Activated naive CD8-positive, alpha-beta T cell (primary cell): ENCODE measurements at regions not wholly inside any gene's neighbourhood (a gene's known extent, or its start where the extent isn't known, plus 50 kb on each side); places are given as distances from the start of the nearest gene placed in this dataset.
"Not testable (repeated sequence)": the region's sequence is repeated elsewhere in the genome, so short reads cannot be mapped to it uniquely, and the experiment has no call there.

Experiments used
- H3K27ac Mint-ChIP-seq: one replicate; pipeline ENCODE4 v1.8.0; 2021; ENCODE audit warnings: mixed read lengths
- H3K27me3 Mint-ChIP-seq: one replicate; pipeline ENCODE4 v1.8.0; 2021; ENCODE audit warnings: mixed read lengths
- H3K36me3 Mint-ChIP-seq: one replicate; pipeline ENCODE4 v1.8.0; 2021; ENCODE audit warnings: mixed read lengths
- H3K4me1 Mint-ChIP-seq: one replicate; pipeline ENCODE4 v1.8.0; 2021; ENCODE audit warnings: low read depth, mixed read lengths
- H3K4me3 Mint-ChIP-seq: one replicate; pipeline ENCODE4 v1.8.0; 2021; ENCODE audit warnings: mild to moderate bottlenecking, mixed read lengths
- H3K9me3 Mint-ChIP-seq: one replicate; pipeline ENCODE4 v1.8.0; 2021; ENCODE audit warnings: low read depth, mixed read lengths

GRCh38 chr18:14606546-14606945 is 63.1 kb upstream of the POTEC start:
- H3K9me3 Mint-ChIP-seq, H3K36me3 Mint-ChIP-seq, H3K27me3 Mint-ChIP-seq: not testable (repeated sequence)
- H3K4me1 Mint-ChIP-seq, result peaks cover 33% of the 10 kb centered on the region
- H3K27ac Mint-ChIP-seq, result peak overlapping the region; percentile 68
- peak overlapping the region; percentile 14 for H3K4me3 Mint-ChIP-seq

GRCh38 chr18:14607360-14607759 is 64.0 kb upstream of the POTEC start:
- H3K9me3 Mint-ChIP-seq, H3K27me3 Mint-ChIP-seq, H3K36me3 Mint-ChIP-seq: not testable (repeated sequence)
- H3K4me3 Mint-ChIP-seq, result peak overlapping the region; percentile 14
- H3K27ac Mint-ChIP-seq, result peak overlapping the region; percentile 68
- H3K4me1 Mint-ChIP-seq, result peaks cover 37% of the 10 kb centered on the region

- H3K27ac Mint-ChIP-seq, result peak overlapping the region; percentile 41
- H3K36me3 Mint-ChIP-seq, H3K9me3 Mint-ChIP-seq, H3K27me3 Mint-ChIP-seq: not testable (repeated sequence)
- peaks cover 27% of the 10 kb centered on the region for H3K4me1 Mint-ChIP-seq
- peak overlapping the region; percentile 44 for H3K4me3 Mint-ChIP-seq
Observed at GRCh38 chr18:14612422-14612821, 69.0 kb upstream of the POTEC start.

GRCh38 chr18:14614485-14614884 is 71.1 kb upstream of the POTEC start:
- not testable (repeated sequence) for H3K27ac Mint-ChIP-seq, H3K27me3 Mint-ChIP-seq, H3K4me3 Mint-ChIP-seq, H3K36me3 Mint-ChIP-seq, H3K9me3 Mint-ChIP-seq
- peaks cover 21% of the 10 kb centered on the region for H3K4me1 Mint-ChIP-seq

DNA sequence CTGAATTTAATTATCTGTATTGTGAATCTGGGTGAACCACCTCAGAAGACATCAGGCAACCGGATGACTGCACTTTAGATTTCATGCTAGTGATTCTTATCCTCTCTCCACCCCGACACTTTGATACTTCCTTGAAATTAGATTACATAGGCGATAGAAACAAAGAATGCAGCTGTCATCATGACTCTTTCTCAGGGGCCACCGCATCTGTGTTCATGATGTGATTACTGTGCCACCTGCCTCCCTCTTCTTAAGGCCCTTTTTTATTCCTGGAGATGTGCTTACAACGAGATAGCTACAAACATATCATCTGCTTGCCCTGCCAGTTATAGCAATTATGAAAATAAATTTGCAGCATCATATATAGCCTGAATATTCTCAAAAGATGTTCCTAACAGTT is 83.9 kb upstream of the POTEC start:
- not testable (repeated sequence) for H3K9me3 Mint-ChIP-seq

DNA sequence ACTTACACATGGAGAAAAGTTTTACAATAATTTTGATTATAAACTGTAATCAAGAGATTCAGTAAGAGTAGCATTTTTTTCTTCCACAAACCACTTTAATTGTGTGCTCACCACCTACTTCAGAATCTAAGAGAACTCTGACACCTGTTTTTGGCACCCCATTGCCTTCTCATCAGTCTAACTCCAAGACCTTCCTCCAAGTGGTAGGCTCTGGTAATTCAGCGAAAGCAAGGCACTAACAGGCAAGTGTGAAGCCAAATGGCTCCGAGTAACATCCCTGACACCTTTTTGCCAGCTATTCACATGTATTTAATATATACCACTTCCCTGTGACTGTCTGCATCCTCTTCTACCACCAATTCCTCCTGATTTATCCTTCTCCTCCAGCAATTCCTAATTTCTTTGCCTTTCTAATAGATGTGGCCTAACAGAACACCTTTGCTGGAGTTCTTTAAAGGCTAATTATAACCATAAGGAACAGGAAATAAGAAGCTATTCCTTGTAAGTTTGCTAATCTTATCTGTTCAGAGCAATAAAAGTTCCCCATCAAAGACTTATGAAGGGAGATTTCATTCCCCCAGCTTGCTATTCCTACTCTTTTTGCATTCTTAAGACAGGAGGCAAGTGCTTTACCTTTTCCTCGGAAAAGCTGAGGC is 85.1 kb upstream of the POTEC start:
- H3K27ac Mint-ChIP-seq, H3K4me3 Mint-ChIP-seq, H3K9me3 Mint-ChIP-seq, H3K36me3 Mint-ChIP-seq, H3K4me1 Mint-ChIP-seq, H3K27me3 Mint-ChIP-seq: not testable (repeated sequence)

More for the DNA sequence above, 83.9 kb upstream of the POTEC start:
- H3K4me1 Mint-ChIP-seq, H3K27me3 Mint-ChIP-seq, H3K36me3 Mint-ChIP-seq, H3K27ac Mint-ChIP-seq, H3K4me3 Mint-ChIP-seq: not testable (repeated sequence)

- H3K27ac Mint-ChIP-seq, H3K27me3 Mint-ChIP-seq, H3K4me3 Mint-ChIP-seq, H3K4me1 Mint-ChIP-seq, H3K9me3 Mint-ChIP-seq, H3K36me3 Mint-ChIP-seq: not testable (repeated sequence)
Observed at GRCh38 chr18:14628979-14629325, 85.6 kb upstream of the POTEC start.

DNA sequence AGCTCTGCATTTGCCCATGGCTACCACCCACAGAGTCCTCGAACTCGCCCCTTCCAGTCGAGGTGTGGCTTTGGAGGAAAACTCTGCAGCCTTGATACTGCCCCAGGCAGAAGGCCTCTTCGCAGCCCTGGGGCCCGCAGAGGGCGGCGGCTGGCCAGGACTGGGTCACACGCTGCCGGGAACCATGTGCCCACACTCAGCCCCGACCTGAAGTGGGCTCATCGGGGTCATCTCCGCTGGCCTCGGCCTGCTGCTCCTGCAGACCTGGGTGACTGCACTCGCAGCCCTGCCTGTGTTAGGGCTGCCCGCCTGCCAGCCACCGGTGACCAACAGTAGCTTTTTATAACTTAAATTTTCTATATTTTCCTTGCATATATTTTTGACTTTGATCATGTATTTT is 89.6 kb upstream of the POTEC start:
- H3K4me3 Mint-ChIP-seq, result not testable (repeated sequence)

DNA sequence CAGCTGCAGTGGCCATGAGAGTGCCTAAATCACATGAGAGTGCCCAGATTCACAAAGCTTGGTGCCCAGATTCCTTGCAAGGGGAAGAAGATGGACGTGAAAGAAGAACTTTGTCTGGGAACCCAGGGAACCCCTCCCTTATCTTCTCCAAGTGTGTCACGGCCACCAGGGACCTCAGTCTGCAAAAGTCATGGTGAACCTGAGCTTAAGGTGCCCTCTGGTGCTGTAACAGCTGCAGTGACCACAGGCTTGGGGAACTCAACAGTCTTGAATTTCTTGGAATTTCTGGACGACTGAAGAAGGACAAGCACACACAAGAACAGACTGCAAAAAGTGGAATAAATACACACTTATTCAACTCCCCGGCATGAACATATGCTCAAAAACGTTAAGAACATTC is 94.6 kb upstream of the POTEC start:
- H3K4me1 Mint-ChIP-seq, H3K9me3 Mint-ChIP-seq, H3K36me3 Mint-ChIP-seq, H3K4me3 Mint-ChIP-seq, H3K27me3 Mint-ChIP-seq, H3K27ac Mint-ChIP-seq: not testable (repeated sequence)

More for the DNA sequence above, 89.6 kb upstream of the POTEC start:
- H3K9me3 Mint-ChIP-seq, H3K27me3 Mint-ChIP-seq, H3K36me3 Mint-ChIP-seq, H3K4me1 Mint-ChIP-seq, H3K27ac Mint-ChIP-seq: not testable (repeated sequence)

- H3K27me3 Mint-ChIP-seq, H3K4me3 Mint-ChIP-seq: not testable (repeated sequence)
Observed at GRCh38 chr18:14641121-14641520, 97.7 kb upstream of the POTEC start.

DNA sequence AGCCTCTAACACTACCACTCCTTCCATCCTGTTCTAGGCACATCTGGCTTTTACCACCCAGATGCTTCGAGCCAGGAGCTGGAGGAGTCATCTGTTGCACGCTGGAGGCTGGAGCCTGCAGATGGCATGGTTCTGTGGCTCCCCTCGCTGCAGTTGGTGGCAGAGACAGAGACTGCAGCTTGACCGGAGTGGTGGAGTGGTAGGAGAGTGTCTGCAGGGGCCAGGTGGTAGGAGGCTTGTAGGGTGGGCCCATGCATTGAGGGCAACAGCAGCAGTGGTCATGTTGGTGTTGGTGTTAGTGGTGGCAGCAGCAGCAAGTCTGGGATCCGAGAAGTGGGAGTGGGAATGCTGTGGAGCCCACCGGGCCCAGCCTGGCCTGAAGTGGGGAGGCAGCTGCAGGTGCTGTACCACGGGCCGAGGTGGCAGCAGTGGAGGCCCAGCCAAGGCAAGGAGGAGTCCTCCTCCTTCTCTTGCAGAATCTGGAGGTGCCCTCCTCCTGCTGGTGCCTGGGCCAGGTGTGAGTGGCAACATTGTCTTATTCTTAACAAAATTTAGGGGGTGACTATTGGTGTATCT is 100.4 kb upstream of the POTEC start:
- H3K4me1 Mint-ChIP-seq, H3K27me3 Mint-ChIP-seq, H3K27ac Mint-ChIP-seq, H3K36me3 Mint-ChIP-seq, H3K9me3 Mint-ChIP-seq, H3K4me3 Mint-ChIP-seq: not testable (repeated sequence)

More at GRCh38 chr18:14641121-14641520, 97.7 kb upstream of the POTEC start:
- not testable (repeated sequence) for H3K9me3 Mint-ChIP-seq, H3K4me1 Mint-ChIP-seq, H3K36me3 Mint-ChIP-seq, H3K27ac Mint-ChIP-seq

- H3K4me1 Mint-ChIP-seq, H3K27ac Mint-ChIP-seq, H3K36me3 Mint-ChIP-seq, H3K4me3 Mint-ChIP-seq, H3K27me3 Mint-ChIP-seq, H3K9me3 Mint-ChIP-seq: not testable (repeated sequence)
Observed at GRCh38 chr18:14693051-14693450, 54.9 kb upstream of the ANKRD30B start.

DNA sequence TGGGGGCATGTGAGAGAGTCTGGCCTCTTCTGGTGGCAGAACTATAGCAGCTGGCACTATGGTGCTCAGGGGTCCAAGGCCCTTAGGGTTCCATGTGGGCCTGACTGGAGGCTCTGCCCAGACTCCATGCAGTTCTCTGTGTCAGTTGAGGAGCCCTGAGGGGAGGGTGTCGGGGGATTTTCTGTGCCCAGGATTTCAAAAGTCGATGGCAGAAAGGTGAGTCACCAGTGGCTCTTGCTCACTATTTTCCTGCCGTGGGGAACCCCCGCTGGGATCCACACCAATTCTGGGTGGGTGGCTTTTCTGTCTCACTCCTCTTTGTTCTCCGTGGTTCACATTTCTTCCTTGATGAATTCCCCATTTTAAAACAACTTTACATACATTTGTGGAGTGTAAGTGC is 54.1 kb upstream of the ANKRD30B start:
- not testable (repeated sequence) for H3K4me1 Mint-ChIP-seq, H3K36me3 Mint-ChIP-seq, H3K4me3 Mint-ChIP-seq, H3K27ac Mint-ChIP-seq, H3K27me3 Mint-ChIP-seq, H3K9me3 Mint-ChIP-seq

- not testable (repeated sequence) for H3K27me3 Mint-ChIP-seq, H3K27ac Mint-ChIP-seq, H3K36me3 Mint-ChIP-seq
Observed at GRCh38 chr18:14698006-14698405, 50.0 kb upstream of the ANKRD30B start.

More at GRCh38 chr18:14698006-14698405, 50.0 kb upstream of the ANKRD30B start:
- H3K9me3 Mint-ChIP-seq, H3K4me1 Mint-ChIP-seq, H3K4me3 Mint-ChIP-seq: not testable (repeated sequence)
